Large intestine (tissue), 3 donors: ENCODE measurements at regions not wholly inside any gene's neighbourhood (a gene's known extent, or its start where the extent isn't known, plus 50 kb on each side); places are given as distances from the start of the nearest gene placed in this dataset.
"Not testable (repeated sequence)": the region's sequence is repeated elsewhere in the genome, so short reads cannot be mapped to it uniquely, and the experiment has no call there.

Experiments used
- DNase-seq, 2 donors: peaks; one replicate each; pipeline versions ENCODE4 v3.0.0 to v3.0.0-alpha.2; 2013
- H3K27ac ChIP-seq: one replicate; pipeline ENCODE4 v1.5.1; 2013; ENCODE audit warnings: low read length
- H3K27me3 ChIP-seq: 2 replicates; pipeline ENCODE4 v1.6.1; 2013; ENCODE audit warnings: low read length; ENCODE audit not compliant: control insufficient read depth, insufficient read depth
- H3K36me3 ChIP-seq: 2 replicates; pipeline ENCODE4 v1.6.1; 2013; ENCODE audit warnings: low read length; ENCODE audit not compliant: control insufficient read depth, insufficient read depth
- H3K4me1 ChIP-seq: one replicate; pipeline ENCODE4 v1.6.1; 2013; ENCODE audit warnings: low read length; ENCODE audit not compliant: control insufficient read depth, insufficient read depth
- H3K4me3 ChIP-seq: one replicate; pipeline ENCODE4 v1.5.1; 2013; ENCODE audit warnings: low read length
- H3K9me3 ChIP-seq: one replicate; pipeline ENCODE4 v1.6.1; 2013; ENCODE audit warnings: mild to moderate bottlenecking, low read depth, low read length, moderate library complexity; ENCODE audit not compliant: control insufficient read depth
- WGBS: methylation state at CpG from one replicate; pipeline ENCODE4 v1.1.5; 2013; ENCODE audit warnings: low lambda C conversion rate; ENCODE audit not compliant: insufficient coverage; 5-methylcytosine and 5-hydroxymethylcytosine counted together

DNA sequence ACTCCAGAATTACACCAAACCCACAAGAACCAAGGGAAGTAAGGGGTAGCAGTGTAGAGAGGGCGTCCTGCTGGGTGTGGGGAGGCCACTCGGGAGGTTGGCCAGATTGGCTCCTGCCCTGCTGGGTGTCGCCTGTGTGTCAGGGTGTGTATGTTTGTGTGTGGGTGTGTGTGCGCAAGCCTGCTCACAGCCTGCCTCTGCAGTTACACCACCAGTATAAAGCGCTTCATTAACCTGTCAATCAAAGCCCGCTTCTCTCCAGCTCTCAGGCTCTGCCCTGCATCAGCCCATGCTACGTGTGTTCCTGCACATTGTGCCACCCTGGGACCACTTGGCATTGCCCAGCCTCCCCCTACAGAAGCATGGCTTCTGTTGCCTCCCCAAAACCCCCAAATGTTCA is 83.3 kb upstream of the PAX2 start:
- WGBS = no CpG with 5 or more reads among the region's 7 CpGs
- H3K27me3 ChIP-seq = peaks cover 84% of the 10 kb centered on the region
- H3K36me3 ChIP-seq = no peaks in the 10 kb centered on the region
- no peak overlapping the region for H3K27ac ChIP-seq
- H3K9me3 ChIP-seq = no peaks in the 10 kb centered on the region
- no peaks in the 10 kb centered on the region for H3K4me1 ChIP-seq
- no peak overlapping the region for H3K4me3 ChIP-seq
- DNase-seq = no peak

DNA sequence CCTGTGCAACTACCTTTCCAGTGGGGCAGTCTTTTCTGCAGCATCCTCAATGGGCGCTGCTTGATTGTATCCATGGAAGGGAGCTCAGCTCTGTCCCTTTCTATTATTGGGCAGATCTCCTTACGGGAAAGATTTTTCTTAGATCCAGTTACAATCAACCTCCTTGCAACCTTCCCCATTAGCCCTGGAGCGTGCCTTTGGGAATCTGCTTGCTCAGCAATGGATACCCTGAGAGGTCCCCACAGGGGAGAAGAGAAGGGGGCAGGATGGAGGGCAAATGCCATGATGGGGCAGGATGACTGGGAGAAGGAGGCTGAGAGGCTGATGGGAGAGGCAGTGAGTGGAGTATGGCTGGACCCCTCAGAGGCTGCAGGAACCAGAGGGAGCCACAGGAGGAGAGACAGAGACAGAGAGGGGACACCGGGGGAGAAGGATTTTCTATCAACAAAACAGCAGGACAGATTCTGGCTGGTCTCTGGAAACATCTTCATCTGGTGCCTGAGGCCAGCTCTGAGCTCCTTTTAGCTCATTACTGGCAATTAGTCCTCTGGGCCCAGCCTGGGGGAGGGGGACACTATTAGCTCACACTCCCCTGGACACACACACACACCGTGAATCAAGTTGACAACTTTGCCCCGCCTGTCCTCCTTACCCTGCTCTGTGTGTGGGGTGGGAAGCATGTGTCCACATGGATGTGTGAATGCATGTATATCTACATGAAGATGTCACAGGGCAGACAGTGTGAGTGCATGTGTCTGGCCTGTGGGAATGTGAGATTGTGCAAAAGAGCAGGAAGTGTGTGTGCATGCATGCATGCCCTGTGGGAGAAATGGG is 80.8 kb upstream of the PAX2 start:
- WGBS = 20% methylated on average over 1 of the region's 6 CpGs
- H3K36me3 ChIP-seq = no peaks in the 10 kb centered on the region
- H3K27me3 ChIP-seq = peaks cover 84% of the 10 kb centered on the region
- H3K27ac ChIP-seq = no peak overlapping the region
- no peak overlapping the region for H3K4me3 ChIP-seq
- no peaks in the 10 kb centered on the region for H3K9me3 ChIP-seq
- H3K4me1 ChIP-seq = no peaks in the 10 kb centered on the region
- no peak for DNase-seq

- WGBS = no CpG with 5 or more reads among the region's 2 CpGs
- not testable (repeated sequence) for H3K9me3 ChIP-seq, H3K36me3 ChIP-seq, H3K4me3 ChIP-seq, H3K4me1 ChIP-seq, H3K27ac ChIP-seq, DNase-seq
- peaks cover 85% of the 10 kb centered on the region for H3K27me3 ChIP-seq
Measured at GRCh38 chr10:100666634-100667033, 78.7 kb upstream of the PAX2 start.

DNA sequence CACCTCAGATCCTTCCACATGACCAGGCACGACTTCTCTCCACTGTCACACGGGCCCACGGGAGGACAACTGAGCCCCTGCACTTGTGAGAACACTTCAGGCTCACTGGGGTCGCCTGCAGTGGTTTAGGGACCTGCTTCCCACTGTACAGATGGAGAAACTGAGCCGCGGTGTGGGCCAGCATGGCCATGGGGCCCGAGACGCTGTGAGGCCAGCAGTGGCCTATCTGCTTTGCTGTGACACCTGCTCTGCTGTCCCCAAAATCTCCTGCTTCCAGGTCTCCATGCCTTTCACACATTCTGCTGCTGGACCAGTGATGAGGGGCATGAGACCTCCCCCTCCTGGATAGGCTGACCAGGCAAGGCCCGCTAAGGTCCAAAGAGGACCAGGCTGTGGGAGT is 75.8 kb upstream of the PAX2 start:
- Histone ChIP-seq H3K27me3 (peaks cover 86% of the 10 kb centered on the region), H3K27ac (no peak overlapping the region), H3K4me3 (no peak overlapping the region), H3K36me3 (no peaks in the 10 kb centered on the region), H3K4me1 (no peaks in the 10 kb centered on the region), H3K9me3 (no peaks in the 10 kb centered on the region)
- no peak for DNase-seq
- no CpG with 5 or more reads among the region's 9 CpGs for WGBS

- Histone ChIP-seq H3K4me3 (no peak overlapping the region), H3K27ac (no peak overlapping the region), H3K27me3 (peaks cover 84% of the 10 kb centered on the region), H3K36me3 (no peaks in the 10 kb centered on the region), H3K9me3 (no peaks in the 10 kb centered on the region), H3K4me1 (no peaks in the 10 kb centered on the region)
- DNase-seq = no peak
- WGBS = 17% methylated on average over 2 of the region's 6 CpGs
Measured at GRCh38 chr10:100670368-100670767, 75.0 kb upstream of the PAX2 start.

DNA sequence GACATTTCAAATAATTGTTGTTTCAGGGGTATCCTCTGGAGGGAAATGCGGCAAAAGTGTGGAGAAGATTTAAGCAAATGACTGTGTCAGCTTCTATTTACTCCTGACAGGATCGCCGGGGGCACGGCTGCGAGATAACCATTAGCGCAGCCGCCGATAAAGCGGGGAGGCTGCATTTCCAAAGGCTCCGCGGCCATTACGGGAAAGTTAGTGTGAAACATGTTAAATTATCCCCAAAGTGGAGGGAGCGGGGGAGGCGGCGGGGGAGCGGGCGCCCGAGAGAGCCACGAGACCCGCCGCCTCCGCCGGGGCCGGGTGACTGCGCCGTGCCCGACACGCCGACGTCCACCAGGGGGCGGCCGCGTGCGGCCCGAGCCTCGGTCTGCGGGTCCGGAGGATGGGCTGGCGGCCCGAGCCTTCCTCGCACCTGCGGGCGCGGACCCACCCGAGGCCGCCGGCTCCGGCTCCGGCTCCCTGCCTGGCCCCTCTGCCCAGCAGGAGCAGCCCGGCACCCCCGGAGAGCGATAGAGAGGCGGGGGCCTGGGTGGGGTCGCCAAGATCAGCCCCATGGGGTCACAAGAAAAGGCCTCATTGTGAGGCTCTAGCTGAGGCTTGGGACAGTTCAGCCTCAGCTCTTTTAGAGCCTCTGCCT is 74.4 kb upstream of the PAX2 start:
- H3K4me1 ChIP-seq = no peaks in the 10 kb centered on the region
- no peaks in the 10 kb centered on the region for H3K9me3 ChIP-seq
- H3K4me3 ChIP-seq = no peak overlapping the region
- H3K27ac ChIP-seq = no peak overlapping the region
- no peaks in the 10 kb centered on the region for H3K36me3 ChIP-seq
- DNase-seq = no peak
- H3K27me3 ChIP-seq = peaks cover 86% of the 10 kb centered on the region
- WGBS = no CpG with 5 or more reads among the region's 54 CpGs

- H3K4me1 ChIP-seq = no peaks in the 10 kb centered on the region
- DNase-seq = no peak
- no peak overlapping the region for H3K27ac ChIP-seq
- H3K9me3 ChIP-seq = no peaks in the 10 kb centered on the region
- no peaks in the 10 kb centered on the region for H3K36me3 ChIP-seq
- no peak overlapping the region for H3K4me3 ChIP-seq
- WGBS = no CpG with 5 or more reads among the region's 3 CpGs
- peaks cover 80% of the 10 kb centered on the region for H3K27me3 ChIP-seq
Measured at GRCh38 chr10:100672199-100672598, 73.2 kb upstream of the PAX2 start.

DNA sequence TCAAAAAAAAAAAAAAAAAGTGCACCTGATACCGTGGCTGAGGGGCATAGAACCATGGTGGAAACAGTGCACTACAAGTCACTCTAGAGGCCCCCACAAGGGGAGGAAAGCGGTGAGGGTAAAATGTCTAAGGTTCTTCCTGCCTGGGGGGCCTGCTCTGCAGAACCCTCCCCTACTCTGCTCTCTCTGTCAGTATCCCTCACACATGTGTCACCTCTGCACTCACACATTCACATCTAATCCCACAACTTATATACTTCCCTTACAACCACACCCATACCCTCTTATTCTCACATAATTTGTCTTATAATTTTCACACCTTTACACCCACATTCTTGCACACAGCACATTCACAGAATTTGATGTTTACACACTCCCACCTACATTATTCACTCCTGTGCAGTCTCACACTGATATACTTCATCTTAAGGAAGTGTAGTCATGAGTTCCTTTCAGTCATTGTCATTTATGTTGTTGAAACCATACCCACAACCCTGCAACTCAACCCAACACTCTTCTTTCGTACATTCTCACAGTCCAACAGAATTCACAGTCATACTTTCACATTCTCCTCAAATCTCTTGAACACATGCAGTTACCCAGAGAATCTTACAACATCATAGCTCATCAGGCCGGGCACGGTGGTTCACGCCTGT is 68.0 kb upstream of the PAX2 start:
- H3K4me3 ChIP-seq = no peak overlapping the region
- no peaks in the 10 kb centered on the region for H3K4me1 ChIP-seq
- peaks cover 3% of the 10 kb centered on the region for H3K9me3 ChIP-seq
- H3K27ac ChIP-seq = no peak overlapping the region
- DNase-seq = no peak
- 60% methylated on average over 1 of the region's 6 CpGs for WGBS
- H3K27me3 ChIP-seq = peaks cover 69% of the 10 kb centered on the region
- H3K36me3 ChIP-seq = no peaks in the 10 kb centered on the region

DNA sequence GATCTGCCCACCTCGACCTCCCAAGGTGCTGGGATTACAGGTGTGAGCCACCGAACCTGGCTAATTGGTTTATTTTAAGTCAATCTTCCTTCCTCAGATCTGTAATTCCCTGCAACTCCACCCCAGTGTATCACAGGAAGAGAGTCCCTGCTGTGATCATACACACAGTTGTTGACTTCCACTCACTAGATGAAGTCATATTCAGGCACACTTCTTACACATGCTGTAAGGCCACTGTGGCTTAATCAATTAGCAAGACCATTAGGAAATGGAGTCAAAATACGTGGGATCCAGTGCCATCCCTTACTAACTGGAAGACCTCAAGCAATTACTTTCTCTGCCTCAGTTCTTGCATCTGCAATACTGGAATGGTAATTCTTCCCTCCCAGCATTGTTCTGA is 66.1 kb upstream of the PAX2 start:
- Histone ChIP-seq H3K4me1 (no peaks in the 10 kb centered on the region), H3K36me3 (no peaks in the 10 kb centered on the region), H3K27me3 (peaks cover 68% of the 10 kb centered on the region), H3K27ac (no peak overlapping the region), H3K9me3 (peaks cover 5% of the 10 kb centered on the region), H3K4me3 (no peak overlapping the region)
- WGBS = no CpG with 5 or more reads among the region's 3 CpGs
- no peak for DNase-seq

DNA sequence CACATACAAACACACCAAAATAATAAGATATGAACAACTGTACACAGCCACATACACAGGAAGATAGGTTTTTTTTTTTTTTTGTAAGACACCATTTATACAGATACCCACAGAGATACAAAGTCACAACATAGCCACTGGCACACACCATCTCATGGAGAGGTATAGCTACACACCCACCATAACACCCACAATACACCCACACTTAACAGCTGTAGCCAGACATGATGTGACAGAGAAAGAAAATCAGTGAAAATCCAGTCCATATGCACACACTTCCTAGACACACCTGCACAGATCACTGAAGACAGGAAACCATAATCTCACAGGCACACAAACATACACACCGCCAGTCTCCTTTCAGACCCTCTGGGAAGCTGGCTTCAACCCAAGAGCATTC is 62.4 kb upstream of the PAX2 start:
- no peak overlapping the region for H3K4me3 ChIP-seq
- H3K27me3 ChIP-seq = peaks cover 90% of the 10 kb centered on the region
- H3K27ac ChIP-seq = no peak overlapping the region
- no peaks in the 10 kb centered on the region for H3K36me3 ChIP-seq
- no peak for DNase-seq
- no peaks in the 10 kb centered on the region for H3K4me1 ChIP-seq
- no CpG with 5 or more reads among the region's 1 CpG for WGBS
- peaks cover 5% of the 10 kb centered on the region for H3K9me3 ChIP-seq
